HG03139 (cell line): ENCODE measurements at regions not wholly inside any gene's neighbourhood (a gene's known extent, or its start where the extent isn't known, plus 50 kb on each side); places are given as distances from the start of the nearest gene placed in this dataset.
"Not testable (repeated sequence)": the region's sequence is repeated elsewhere in the genome, so short reads cannot be mapped to it uniquely, and the experiment has no call there.

Source experiments
- ATAC-seq: cut with Tn5 transposase; IDR thresholded peaks from one replicate; pipeline ENCODE4 v1.9.1; 2021; ENCODE audit not compliant: unreplicated experiment

DNA sequence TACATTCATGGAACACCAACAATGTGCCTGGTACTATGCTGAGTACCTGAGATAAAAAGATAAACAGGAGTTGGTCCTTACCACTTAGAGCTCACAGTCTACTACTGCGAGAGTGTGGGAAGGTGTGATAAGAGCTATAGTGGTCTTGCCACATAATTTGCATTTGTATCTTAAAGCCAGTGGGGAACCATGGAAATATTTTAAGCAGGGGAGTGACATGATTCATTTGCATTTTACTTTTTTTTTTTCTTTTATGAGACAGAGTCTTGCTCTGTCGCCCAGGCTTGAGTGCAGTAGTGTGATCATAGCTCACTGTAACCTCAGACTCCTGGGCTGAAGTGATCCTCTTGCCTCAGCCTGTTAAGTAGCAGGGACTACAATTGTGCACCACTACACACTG is 53.6 kb downstream of the SRGAP2 start:
- ATAC-seq = peak; percentile 71

DNA sequence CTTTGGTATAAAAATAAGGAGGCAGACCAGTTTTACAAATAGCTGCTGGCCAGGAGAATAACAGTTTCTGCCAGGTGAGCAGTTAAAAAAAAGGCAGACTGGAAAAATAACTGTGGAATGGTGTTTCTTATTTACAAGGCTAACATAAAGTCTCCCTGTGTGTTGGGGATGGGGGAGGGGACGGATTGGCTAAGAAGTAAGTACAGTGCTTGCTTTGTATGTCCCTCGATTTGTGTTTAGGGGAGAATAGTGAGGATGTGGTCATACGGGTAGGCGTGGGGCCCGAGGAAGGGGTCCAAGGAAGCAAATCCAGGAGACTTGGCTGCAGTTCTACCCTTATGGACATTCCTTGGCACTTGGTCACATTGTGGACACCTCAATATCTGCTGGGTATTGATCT is 58.1 kb downstream of the SRGAP2 start:
- not testable (repeated sequence) for ATAC-seq

DNA sequence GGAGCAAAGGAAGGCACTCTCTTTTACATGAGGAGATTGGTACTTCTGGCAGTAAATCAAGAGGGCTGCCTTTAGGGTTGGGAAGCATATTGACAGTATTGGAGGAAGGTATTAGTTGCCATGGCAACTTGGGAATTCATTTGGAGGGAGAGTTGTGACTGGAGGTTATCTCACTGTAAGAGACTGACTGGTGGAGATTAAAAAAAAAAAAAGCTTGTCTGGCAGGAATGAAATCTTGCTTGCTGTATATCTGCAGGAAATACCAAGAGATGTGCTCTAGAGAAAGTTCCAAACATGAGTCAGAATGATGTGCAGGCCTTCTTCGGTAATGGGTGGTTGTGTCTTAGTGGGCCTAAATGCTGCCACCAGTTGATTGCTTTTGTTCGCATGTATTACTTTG is 59.1 kb downstream of the SRGAP2 start:
- ATAC-seq = not testable (repeated sequence)

DNA sequence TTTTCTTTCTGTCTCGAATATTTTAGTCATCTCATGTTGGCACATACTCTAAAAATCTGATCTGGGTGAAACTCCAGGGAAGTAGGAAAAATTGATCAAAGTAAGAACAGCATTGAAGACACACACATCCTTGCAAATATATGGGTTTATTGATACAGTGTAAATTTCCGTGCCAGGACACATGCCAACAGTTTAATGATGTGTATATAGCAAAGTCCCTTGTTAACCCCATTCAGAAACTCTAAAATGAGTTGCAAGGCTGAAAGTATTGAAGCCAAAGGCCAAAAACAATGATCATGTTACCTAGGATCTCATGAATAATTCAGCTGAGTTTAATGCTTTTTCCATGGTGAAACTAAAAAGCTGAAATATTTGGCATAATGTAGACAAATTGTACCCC is 61.6 kb downstream of the SRGAP2 start:
- ATAC-seq = not testable (repeated sequence)

DNA sequence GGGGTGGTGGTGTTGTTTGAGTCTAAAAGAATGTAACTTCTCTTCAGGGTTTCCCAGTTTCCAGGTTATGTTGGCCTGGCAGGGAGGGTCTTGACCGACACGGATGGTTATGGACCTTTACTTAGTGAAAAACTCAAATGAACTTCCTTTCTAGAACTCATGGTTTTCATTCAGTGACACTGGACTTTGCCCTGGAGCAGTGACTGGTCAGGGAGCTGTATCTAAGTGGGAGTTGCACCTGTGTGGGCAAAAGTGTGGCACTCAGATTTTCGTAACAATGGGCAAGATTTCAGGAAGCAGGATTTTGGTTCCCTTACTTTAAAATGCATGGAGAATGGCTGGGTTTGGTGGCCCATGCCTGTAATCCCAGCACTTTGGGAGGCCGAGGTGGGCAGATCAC is 67.8 kb downstream of the SRGAP2 start:
- ATAC-seq = not testable (repeated sequence)

DNA sequence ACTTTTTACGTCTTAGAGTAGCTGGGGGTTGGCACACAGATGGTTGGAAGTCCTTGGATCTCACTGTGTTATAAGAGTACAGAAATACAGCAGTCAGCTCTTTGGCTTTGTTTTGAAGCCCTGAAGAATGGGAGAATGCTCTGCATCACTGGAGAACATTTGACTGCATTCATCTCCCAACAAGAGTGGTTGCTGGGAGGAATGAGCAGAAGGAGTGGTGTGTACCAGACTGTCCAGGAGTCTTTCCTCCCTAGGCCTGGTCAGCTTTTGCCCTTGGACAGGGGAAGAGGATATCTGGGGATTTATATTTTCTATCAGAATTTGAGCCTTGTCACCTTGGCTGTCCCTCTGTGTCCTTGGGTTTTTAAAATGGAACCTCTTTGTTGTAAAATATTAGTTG is 69.8 kb downstream of the SRGAP2 start:
- ATAC-seq = not testable (repeated sequence)

DNA sequence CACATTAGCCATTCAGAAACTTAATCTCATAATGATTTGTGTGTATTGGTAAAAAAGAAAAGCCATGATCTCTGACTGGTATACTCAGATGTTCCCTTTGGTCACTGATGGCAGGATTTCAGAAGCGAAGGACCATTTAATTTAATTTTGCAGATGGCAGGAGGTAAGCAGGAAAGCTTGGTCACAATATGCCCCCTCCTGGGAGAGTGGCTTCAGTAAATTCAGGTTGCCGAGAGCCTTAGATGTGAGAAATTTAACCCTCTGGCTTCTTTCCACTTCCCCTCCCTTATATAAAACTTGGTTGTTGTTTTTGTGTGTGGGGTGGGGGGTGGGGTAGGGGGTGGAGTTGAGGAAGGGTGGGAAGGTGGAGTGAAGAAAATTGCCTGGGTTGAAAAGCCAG is 72.8 kb downstream of the SRGAP2 start:
- ATAC-seq = not testable (repeated sequence)

DNA sequence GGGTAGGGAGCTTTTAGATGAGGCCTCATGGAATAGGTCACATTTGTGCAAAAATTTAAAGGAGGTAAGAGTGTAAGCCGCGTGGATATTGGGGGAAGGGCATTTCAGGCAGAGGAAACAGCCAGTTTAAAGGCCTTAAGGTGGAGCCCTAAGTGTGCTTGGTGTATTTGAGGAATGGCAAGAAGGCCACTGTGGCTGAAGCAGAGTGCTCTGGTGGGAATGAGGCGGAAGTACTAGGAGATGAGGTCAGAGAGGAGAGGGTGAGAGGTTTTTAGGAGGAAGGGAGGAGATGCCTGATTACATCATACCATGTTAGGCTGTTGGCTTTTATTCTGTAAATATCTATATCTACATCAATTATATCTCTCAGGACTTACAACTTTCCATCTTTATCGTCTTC is 75.3 kb downstream of the SRGAP2 start:
- ATAC-seq = not testable (repeated sequence)

DNA sequence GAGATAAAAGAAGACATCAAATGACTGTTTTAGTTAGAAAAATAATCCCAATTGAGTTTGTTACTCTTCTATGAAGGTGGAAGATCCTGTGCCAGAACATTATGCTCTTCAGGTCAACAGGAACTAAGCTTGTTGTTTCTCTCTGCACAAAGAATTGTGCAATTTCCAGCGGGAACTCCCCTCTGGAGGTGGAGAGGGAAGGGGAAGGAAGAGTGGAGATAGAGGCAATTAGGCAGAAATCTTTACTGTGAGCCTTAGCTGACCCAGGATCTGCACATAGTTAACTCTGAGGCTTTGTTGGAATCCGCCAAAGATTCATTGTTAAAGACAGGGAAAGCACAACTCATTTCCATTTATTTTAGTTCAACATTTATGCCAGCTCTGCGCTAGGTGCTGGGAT is 77.3 kb downstream of the SRGAP2 start:
- not testable (repeated sequence) for ATAC-seq

DNA sequence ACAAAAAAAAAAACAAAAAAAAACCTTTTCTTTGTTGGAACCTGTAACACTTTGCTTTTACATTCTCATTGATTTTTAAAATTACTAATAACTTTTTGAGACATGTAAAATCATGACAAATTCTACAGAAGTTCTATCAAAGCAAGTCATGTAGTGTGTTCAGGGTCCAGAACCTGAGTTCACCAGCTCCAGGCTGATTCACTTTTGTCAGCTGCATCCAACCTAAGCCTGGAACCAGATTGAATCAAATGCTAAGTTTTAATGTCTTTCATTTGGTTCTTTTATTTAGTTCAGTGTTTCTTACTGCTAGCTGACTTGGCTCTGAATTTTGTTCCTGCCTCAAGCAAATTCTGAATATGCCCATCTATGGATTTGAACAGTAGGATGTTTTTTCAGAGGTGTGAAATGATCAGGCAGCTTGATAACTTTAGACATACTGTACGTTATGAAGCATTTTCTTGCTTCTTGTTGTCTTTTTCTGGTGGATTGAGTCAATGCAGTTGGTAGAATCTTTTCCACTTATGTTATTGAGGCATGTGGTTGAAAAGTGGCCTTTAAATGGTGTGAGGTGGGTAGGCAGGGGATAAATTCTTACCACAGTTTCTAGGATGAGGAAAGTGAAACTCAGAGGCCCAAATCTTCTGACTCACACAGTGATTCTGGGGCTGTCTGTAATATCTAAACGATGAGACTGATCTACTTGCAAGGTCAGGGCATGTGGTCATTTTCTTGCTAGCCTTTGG is 78.7 kb downstream of the SRGAP2 start:
- peak; percentile 70 for ATAC-seq

DNA sequence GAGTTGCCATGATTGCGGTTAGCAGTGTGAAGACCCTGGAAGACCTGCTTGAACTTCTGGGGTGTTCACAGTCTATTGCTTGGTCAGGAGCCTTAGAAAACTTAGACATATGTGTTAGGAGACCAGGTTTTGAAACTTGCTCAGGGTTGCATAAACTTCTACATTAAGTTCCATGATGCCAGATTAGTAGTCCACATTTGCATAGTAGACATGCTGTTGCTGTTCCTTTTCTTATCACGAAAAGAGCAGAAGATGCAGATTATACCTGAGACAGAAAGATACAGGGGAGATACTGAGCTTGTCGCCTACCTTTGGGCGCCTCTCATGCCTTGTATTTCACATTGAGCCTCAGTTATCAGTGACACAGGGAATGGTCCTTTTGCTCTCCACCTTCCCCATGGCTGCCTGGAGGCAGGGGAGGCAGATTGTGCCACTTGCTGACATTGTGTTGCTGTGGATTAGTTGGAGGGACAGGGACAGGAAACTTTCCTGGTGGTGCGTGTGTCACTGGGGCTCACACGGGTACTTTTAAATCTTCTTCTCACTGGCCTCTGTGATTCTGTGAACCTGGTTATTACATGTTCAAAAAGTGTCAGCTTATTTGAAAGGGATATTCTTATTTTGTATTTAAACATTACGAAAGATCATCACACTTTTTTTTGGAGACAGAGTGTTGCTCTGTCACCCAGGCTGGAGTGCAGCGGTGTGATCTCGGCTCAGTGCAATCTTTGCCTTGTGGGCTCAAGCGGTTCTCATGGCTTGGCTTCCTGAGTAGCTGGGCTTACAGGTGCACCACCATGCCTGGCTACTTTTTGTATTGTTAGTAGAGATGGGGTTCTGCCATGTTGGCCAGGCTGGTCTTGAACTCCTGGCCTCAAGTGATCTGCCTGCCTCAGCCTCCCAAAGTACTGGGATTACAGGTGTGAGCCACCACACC is 82.0 kb downstream of the SRGAP2 start:
- ATAC-seq = not testable (repeated sequence)

DNA sequence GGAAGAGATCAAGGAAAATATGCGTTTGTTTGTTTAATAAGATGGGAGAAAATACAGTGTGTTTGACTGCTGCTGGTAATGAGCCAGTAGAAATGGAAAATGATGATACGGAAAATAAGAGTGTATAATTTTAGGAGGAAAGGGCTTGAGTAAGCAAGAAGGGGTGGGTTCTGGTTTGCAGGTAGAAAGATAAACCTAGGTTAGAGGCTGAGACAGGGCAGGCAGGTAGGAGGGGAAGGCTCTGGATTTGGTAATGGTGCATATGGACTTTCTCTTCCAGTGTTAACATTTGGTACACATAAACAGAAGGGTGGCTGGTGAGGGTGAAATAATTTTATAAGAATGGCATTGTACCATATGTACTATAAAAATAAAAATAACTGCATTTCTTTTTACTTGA is 84.4 kb downstream of the SRGAP2 start:
- ATAC-seq = not testable (repeated sequence)

DNA sequence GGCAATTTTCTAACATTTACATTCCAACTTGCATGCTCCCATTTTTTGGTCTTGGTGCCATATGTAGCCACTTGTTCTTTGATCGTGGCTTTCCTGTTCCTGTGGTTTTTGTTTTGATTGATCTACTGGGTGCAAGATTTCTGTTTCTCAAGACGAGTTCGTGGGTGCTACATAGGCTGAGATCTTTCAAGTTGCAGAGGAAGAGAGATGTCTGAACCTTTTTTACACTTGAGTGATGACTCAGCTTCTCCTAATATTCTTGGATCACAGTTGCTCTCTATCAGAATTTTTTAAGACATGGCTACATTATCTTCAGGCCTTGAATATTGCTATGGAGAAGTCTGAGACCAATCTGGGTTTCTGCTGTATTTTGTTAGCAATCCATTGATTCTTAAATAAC is 85.1 kb downstream of the SRGAP2 start:
- not testable (repeated sequence) for ATAC-seq

DNA sequence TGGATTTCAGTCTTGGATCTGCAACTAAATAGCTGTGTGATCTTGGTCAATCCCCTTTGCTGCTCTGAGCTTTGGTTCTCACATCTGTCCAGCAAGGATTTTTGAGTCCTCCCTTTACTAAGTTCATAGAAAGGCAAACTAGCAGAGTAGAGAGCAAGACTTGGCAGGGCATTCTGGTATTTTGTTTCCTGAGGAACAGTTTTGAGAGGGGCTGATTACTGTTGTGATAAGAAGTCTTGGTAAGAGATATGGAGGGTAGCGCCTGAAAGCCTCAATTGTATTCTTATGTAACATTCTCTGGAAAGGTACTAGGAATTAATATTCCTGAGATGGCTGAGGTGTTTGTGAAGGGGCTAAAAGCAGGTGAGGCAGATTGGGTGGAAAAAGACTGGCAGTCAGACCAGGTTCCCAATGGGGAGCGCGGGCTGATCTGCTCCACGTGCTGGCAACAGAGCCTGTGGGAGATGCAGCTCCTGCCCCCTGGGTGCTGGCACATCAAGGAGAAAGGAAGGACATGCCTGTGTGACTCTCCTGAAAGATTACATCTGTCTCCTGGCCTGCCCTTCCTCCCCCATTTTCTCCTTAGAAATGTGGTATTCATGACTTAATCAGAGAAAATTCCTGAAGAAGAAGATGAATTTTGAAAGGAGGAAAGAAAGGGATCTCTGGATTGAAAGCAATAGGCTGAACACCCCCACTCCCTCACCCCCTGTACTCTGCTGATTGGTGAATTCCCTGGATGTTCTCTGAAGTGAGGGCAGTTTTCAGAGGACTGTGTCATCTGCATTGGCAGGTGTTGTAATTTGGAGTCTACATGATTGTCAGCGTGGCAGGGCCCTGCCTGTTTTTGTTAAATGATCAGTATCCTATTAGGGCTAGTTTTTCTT is 94.0 kb downstream of the SRGAP2 start:
- not testable (repeated sequence) for ATAC-seq

DNA sequence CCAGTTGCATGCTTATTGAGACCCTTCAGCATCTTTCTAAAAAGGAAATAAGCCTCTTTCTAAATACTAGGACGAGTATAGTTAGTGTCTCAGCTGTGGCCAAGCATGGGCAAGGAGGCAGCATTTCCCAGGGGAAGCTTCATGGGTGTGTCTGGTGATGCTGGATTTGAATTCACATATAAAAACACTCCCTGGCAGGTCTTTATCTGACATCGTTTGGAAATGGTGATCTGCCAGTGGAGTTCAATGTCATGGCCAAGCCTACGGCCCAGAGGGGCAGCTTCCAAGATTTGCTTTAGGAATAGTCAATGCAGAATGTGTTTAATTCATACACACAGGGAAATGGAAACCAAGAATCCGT is 94.7 kb downstream of the SRGAP2 start:
- ATAC-seq = not testable (repeated sequence)

DNA sequence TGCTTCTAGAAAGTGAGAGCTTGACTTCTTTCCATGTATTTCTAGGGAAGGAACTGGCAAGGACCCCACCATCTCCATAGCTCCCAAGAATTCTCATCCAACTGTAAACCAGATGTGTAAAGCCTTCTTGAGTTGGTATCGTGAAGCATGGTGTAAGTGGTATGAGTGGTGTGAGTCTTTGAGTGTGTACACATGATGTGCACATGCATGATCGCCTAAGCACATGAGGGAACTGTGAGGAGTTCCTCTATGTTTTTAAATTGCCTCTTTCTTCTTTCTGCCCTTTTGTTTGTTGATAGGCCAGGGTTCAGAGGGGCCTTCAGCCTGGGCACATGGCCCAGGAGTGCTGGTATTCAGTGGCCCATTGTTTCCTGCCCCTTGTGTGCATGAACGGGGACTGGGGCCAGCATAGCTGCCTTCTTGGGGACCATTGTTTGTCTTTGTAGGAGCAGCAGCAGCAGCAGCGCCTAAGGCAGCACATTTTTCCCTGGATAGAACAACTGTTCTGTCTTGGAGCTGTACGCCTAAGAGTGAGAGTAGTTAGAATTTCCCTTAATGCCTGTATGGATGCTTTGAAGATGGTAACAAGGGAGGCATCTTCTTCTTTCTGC is 95.9 kb downstream of the SRGAP2 start:
- not testable (repeated sequence) for ATAC-seq

DNA sequence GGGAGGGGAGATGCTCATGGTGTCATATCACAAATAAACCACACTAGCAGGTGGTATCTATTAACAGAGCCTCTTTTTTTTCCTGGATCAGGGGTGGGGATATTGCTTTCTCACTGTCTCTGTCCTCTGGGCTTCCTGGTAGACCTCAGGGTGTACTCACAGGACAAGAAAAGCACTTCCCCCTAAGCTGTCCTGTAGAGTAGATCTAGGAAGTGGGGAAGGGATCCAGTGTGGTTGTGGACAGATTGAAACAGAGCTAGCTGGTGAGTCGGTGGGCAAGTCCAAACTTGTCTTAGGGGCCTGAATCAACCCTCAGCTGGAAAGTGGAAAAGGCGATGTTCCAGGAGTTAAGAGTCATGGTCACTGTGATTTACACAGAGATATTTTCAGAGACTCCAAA is 96.6 kb downstream of the SRGAP2 start:
- ATAC-seq = not testable (repeated sequence)

DNA sequence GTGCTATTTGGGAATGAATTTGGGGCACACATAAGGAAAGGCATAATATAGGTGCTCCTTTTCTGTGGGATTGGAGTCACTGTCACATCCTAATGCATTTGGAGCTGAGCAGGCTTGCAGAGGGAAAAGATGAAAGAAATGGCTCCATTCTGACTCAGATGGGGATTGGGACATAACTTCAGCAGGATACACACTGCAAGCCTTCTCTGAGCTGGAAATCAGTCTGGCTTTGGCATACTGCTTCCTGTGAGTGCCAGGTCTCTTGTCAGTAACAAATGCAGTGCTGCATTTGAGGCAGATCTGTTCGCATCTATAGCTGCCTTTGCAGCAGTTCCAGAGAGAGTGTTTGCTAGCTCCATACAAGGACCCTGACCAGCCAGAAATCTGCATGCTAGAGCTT is 98.7 kb downstream of the SRGAP2 start:
- ATAC-seq = not testable (repeated sequence)

DNA sequence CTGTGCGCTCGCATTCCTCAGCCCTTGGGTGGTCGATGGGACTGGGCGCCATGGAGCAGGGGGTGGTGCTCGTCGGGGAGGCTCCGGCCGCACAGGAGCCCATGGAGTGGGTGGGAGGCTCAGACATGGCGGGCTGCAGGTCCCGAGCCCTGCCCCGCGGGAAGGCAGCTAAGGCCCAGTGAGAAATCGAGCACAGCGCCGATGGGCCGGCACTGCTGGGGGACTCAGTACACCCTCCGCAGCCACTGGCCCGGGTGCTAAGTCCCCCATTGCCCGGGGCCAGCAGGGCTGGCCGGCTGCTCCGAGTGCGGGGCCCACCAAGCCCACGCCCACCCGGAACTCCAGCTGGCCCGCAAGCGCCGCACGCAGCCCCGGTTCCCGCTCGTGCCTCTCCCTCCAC is 104.1 kb downstream of the SRGAP2 start:
- not testable (repeated sequence) for ATAC-seq

DNA sequence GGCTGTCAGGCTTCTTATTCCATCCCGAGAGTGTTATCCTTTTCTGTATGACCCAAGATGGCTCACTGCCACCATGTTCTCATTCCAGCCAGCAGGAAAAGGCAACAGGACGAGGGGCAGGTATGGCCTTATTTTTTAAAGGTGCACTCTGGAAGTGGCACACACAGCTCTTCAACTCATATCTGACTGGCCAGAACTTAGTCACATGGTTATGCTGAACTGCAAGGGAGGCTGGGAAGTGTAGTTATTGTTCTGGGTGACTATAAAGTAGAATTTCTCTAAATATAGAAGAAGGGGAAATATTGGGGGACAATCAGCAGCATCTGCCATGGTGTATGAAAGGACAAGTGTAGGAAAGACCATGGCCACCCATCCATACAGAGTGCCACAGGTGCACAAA is 107.6 kb downstream of the SRGAP2 start:
- ATAC-seq = not testable (repeated sequence)
